Mesenchymal stem cell (in vitro differentiated cells and primary cell): ENCODE measurements at regions not wholly inside any gene's neighbourhood (a gene's known extent, or its start where the extent isn't known, plus 50 kb on each side); places are given as distances from the start of the nearest gene placed in this dataset.

Experiments
- DNase-seq: peaks from one replicate; pipeline ENCODE4 v3.0.0-alpha.2; 2013
- H2AFZ ChIP-seq: one replicate; pipeline ENCODE4 v1.6.1; 2013; ENCODE audit warnings: low read depth, mild to moderate bottlenecking, control low read depth, inconsistent platforms, low read length, moderate library complexity
- H2AK5ac ChIP-seq: 2 replicates; pipeline ENCODE4 v1.6.1; 2013; ENCODE audit warnings: low read length, moderate library complexity, mild to moderate bottlenecking, inconsistent platforms; ENCODE audit not compliant: severe bottlenecking
- H2BK120ac ChIP-seq: one replicate; pipeline ENCODE4 v1.6.1; 2013; ENCODE audit warnings: low read depth, mild to moderate bottlenecking, inconsistent platforms, low read length, moderate library complexity
- H2BK12ac ChIP-seq, 2 experiments: one replicate each; pipeline ENCODE4 v1.6.1; 2013; ENCODE audit warnings: inconsistent platforms in 2 of 2, low read length in 2 of 2, mild to moderate bottlenecking in 2 of 2, moderate library complexity in 2 of 2, control low read depth in 1 of 2
- H2BK15ac ChIP-seq: one replicate; pipeline ENCODE4 v1.6.1; 2013; ENCODE audit warnings: mild to moderate bottlenecking, low read depth, inconsistent platforms; ENCODE audit not compliant: poor library complexity, severe bottlenecking
- H2BK5ac ChIP-seq: 2 replicates; pipeline ENCODE4 v1.6.1; 2013; ENCODE audit warnings: low read depth, mild to moderate bottlenecking, low read length, control low read depth, inconsistent platforms; ENCODE audit not compliant: poor library complexity, severe bottlenecking
- H3K14ac ChIP-seq, 2 experiments: one replicate each; pipeline ENCODE4 v1.6.1; 2013; ENCODE audit warnings: inconsistent platforms in 2 of 2, low read length in 2 of 2, control low read depth in 1 of 2, mild to moderate bottlenecking in 1 of 2, moderate library complexity in 1 of 2
- H3K18ac ChIP-seq, 2 experiments: one replicate each; pipeline ENCODE4 v1.6.1; 2013; ENCODE audit warnings: inconsistent platforms in 2 of 2, low read length in 2 of 2, control low read depth in 1 of 2, low read depth in 1 of 2, mild to moderate bottlenecking in 1 of 2
- H3K23ac ChIP-seq, 2 experiments: one replicate each; pipeline ENCODE4 v1.6.1; 2013; ENCODE audit warnings: inconsistent platforms in 2 of 2, low read length in 2 of 2, mild to moderate bottlenecking in 2 of 2, moderate library complexity in 2 of 2, control low read depth in 1 of 2
- H3K27ac ChIP-seq: 2 replicates; pipeline ENCODE4 v1.5.1; 2013; ENCODE audit warnings: mild to moderate bottlenecking, moderate library complexity, low read length, control low read depth, inconsistent platforms; ENCODE audit not compliant: poor library complexity, severe bottlenecking
- H3K27me3 ChIP-seq, 2 experiments: 2 replicates each; pipeline versions ENCODE4 v1.6.1 to v1.7.0; 2013; ENCODE audit warnings: low read length in 2 of 2, mild to moderate bottlenecking in 2 of 2, moderate library complexity in 2 of 2, control low read depth in 1 of 2, inconsistent platforms in 1 of 2; ENCODE audit not compliant: control insufficient read depth in 1 of 2, insufficient read depth in 1 of 2
- H3K36me3 ChIP-seq, 2 experiments: 2 replicates each; pipeline versions ENCODE4 v1.6.1 to v1.7.0; 2013; ENCODE audit warnings: low read length in 2 of 2, control low read depth in 1 of 2, inconsistent platforms in 1 of 2, low read depth in 1 of 2, mild to moderate bottlenecking in 1 of 2; ENCODE audit not compliant: insufficient read depth in 2 of 2, control insufficient read depth in 1 of 2
- H3K4ac ChIP-seq, 2 experiments: one replicate each; pipeline ENCODE4 v1.6.1; 2013; ENCODE audit warnings: inconsistent platforms in 2 of 2, low read length in 2 of 2, mild to moderate bottlenecking in 2 of 2, moderate library complexity in 2 of 2, control low read depth in 1 of 2, low read depth in 1 of 2
- H3K4me1 ChIP-seq: 2 replicates; pipeline ENCODE4 v1.6.1; 2013; ENCODE audit warnings: low read depth, low read length, control low read depth; ENCODE audit not compliant: control insufficient read depth, insufficient read depth
- H3K4me2 ChIP-seq: 2 replicates; pipeline ENCODE4 v1.6.1; 2013; ENCODE audit warnings: low read length, mild to moderate bottlenecking, inconsistent platforms; ENCODE audit not compliant: poor library complexity, severe bottlenecking
- H3K4me3 ChIP-seq, 2 experiments: 2 replicates each; pipeline versions ENCODE4 v1.5.1 to v1.7.0; 2013; ENCODE audit warnings: low read length in 2 of 2, mild to moderate bottlenecking in 2 of 2, control low read depth in 1 of 2, low read depth in 1 of 2; ENCODE audit not compliant: insufficient read depth in 1 of 2
- H3K79me1 ChIP-seq: replicated peaks from 2 replicates; pipeline ENCODE4 v1.6.1; 2013; ENCODE audit warnings: mild to moderate bottlenecking, control low read depth, low read length, inconsistent platforms; ENCODE audit not compliant: poor library complexity, severe bottlenecking
- H3K9ac ChIP-seq: 2 replicates; pipeline ENCODE4 v1.7.0; 2013; ENCODE audit warnings: mild to moderate bottlenecking, low read length, moderate library complexity
- H3K9me3 ChIP-seq: 2 replicates; pipeline ENCODE4 v1.7.0; 2013; ENCODE audit warnings: mild to moderate bottlenecking, low read length; ENCODE audit not compliant: control insufficient read depth
- H4K8ac ChIP-seq: one replicate; pipeline ENCODE4 v1.6.1; 2013; ENCODE audit warnings: inconsistent platforms, mild to moderate bottlenecking, low read length, moderate library complexity
- H4K91ac ChIP-seq: one replicate; pipeline ENCODE4 v1.6.1; 2013; ENCODE audit warnings: mild to moderate bottlenecking, low read length, inconsistent platforms
- WGBS: methylation state at CpG from one replicate; pipeline ENCODE4 v1.1.7; 2013; ENCODE audit warnings: mixed read lengths; 5-methylcytosine and 5-hydroxymethylcytosine counted together

DNA sequence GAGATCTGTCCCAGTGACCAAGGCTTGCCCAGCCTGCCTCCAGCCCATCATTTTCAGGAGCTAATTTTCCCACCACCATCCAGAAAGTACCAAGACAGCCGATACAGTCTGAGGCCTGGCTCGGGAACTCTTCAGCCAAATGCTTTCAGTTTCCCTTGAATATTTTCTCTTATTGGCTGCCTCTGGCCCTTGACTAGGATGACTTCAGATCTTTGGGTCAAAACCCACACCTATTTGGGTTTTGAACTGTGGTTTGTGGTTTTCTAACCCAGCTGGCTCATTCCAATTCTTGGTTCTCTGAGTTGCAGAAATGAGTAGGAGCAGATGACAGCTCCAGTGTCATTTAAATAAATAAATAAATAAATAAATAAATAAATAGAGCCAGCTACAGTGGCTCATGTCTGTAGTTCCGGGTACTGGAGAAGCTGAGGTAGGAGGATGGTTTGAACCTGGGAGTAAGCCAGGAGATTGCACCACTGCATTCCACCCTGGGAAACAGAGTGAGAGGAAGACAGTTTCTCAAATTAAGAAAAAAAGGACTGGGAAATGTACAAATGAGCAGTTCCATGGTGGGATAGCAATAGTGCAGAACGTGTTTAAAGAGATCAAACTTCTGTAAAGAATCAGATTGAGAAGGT is 465.0 kb upstream of the SOX11 start:
- Histone ChIP-seq H3K23ac (no peak overlapping the region), H2BK12ac (no peak overlapping the region), H3K4me3 (no peak overlapping the region), H4K91ac (no peak overlapping the region), H3K14ac (no peak overlapping the region), H2BK120ac (no peak overlapping the region), H3K9me3 (peaks cover 30% of the 10 kb centered on the region), H3K36me3 (no peaks in the 10 kb centered on the region), H2BK15ac (no peak overlapping the region), H3K4me1 (peaks cover 3% of the 10 kb centered on the region), H4K8ac (no peak overlapping the region), H3K27ac (no peak overlapping the region), H3K18ac (no peak overlapping the region), H3K9ac (no peak overlapping the region), H3K4me2 (no peak overlapping the region), H3K79me1 (no peaks in the 10 kb centered on the region), H2AK5ac (no peak overlapping the region), H3K27me3 (no peaks in the 10 kb centered on the region), H3K4ac (no peak overlapping the region), H2AFZ (no peak overlapping the region), H2BK5ac (no peak overlapping the region)
- DNase-seq = no peak
- WGBS = 75% methylated on average over 4 of the region's 4 CpGs

DNA sequence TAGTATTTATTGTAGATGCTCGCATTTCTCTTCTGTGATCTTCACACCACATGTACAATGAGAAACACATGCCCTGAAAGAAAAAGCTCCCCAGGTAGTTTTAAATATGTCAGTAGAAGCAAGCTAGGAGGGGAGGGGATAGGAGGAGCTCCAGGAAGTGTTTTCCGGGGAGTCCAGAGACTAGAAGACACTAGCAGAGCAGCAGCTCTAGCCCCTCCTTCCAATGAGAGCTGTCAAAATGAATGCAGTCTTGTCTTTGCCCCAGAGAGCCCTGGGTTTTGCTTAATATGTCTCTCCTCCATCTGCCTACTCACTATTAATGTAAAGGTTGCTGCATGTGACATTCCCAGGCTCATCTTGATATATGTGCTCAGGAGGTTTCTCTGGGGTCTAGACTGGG is 462.6 kb upstream of the SOX11 start:
- no peak overlapping the region for H3K4me3 ChIP-seq
- no peak for DNase-seq
- H3K79me1 ChIP-seq = no peaks in the 10 kb centered on the region
- no peaks in the 10 kb centered on the region for H3K27me3 ChIP-seq
- no peak overlapping the region for H3K4me2 ChIP-seq
- no peak overlapping the region for H2AK5ac ChIP-seq
- H3K23ac ChIP-seq = no peak overlapping the region
- peaks cover 3% of the 10 kb centered on the region for H3K4me1 ChIP-seq
- H3K27ac ChIP-seq = no peak overlapping the region
- no peak overlapping the region for H2BK12ac ChIP-seq
- H3K4ac ChIP-seq = no peak overlapping the region
- no peak overlapping the region for H2AFZ ChIP-seq
- H3K9ac ChIP-seq = no peak overlapping the region
- H3K36me3 ChIP-seq = no peaks in the 10 kb centered on the region
- no peak overlapping the region for H2BK15ac ChIP-seq
- H3K9me3 ChIP-seq = peaks cover 30% of the 10 kb centered on the region
- H4K91ac ChIP-seq = no peak overlapping the region
- no peak overlapping the region for H3K14ac ChIP-seq
- H2BK5ac ChIP-seq = no peak overlapping the region
- 90% methylated on average over 1 of the region's 2 CpGs for WGBS
- no peak overlapping the region for H4K8ac ChIP-seq
- H3K18ac ChIP-seq = no peak overlapping the region
- H2BK120ac ChIP-seq = no peak overlapping the region

DNA sequence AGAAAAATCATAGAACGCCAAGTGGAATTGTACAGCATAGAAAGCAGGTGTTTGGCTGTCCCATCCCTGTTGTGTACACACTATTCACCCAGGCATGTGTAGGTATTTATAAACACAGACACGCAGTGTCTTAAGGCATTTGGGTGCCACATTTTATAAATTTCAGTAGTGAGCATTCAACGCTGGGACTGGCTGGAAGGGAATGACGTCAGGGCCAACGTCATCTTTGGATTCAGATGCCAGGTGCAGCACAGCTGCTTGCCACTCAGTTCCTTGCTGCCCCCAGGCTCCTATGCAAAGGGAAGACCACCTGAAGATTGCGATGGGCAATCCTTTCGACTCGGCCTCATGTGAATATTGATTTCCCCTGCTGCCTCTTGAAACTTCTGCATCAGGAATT is 461.7 kb upstream of the SOX11 start:
- no peaks in the 10 kb centered on the region for H3K79me1 ChIP-seq
- no peak overlapping the region for H3K14ac ChIP-seq
- H3K36me3 ChIP-seq = no peaks in the 10 kb centered on the region
- no peak overlapping the region for H3K9ac ChIP-seq
- H3K23ac ChIP-seq = no peak overlapping the region
- no peak overlapping the region for H2BK15ac ChIP-seq
- no peak for DNase-seq
- WGBS = 87% methylated on average over 8 of the region's 8 CpGs
- H3K4me1 ChIP-seq = peaks cover 3% of the 10 kb centered on the region
- no peak overlapping the region for H4K91ac ChIP-seq
- H3K4me2 ChIP-seq = no peak overlapping the region
- H2AK5ac ChIP-seq = no peak overlapping the region
- H3K18ac ChIP-seq = no peak overlapping the region
- H4K8ac ChIP-seq = no peak overlapping the region
- H2BK12ac ChIP-seq = no peak overlapping the region
- no peak overlapping the region for H2AFZ ChIP-seq
- no peak overlapping the region for H3K4ac ChIP-seq
- no peaks in the 10 kb centered on the region for H3K27me3 ChIP-seq
- peaks cover 25% of the 10 kb centered on the region for H3K9me3 ChIP-seq
- H2BK120ac ChIP-seq = no peak overlapping the region
- H2BK5ac ChIP-seq = no peak overlapping the region
- H3K4me3 ChIP-seq = no peak overlapping the region
- H3K27ac ChIP-seq = no peak overlapping the region

DNA sequence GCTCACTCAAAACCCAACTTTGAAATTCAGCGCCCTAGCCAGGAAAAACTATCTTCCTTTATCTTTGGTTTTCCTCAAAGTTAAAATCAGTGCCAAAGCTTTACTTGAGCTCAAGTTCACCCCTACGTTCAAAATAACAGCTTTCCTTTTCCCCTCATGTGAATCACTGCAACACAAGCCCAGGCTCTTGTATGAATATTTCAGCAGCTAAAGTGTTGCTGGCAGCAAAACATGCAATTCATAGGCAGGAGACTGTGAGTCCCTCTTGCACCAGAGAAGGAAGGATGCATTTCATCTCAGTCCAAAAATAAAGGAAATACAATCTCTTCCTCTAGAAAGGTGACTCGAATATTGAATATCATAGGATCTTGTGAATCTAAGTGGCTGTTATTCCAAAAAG is 461.3 kb upstream of the SOX11 start:
- H3K27me3 ChIP-seq = no peaks in the 10 kb centered on the region
- H3K4me3 ChIP-seq = no peak overlapping the region
- WGBS = 93% methylated on average over 2 of the region's 3 CpGs
- H2BK12ac ChIP-seq = no peak overlapping the region
- no peak for DNase-seq
- no peak overlapping the region for H4K8ac ChIP-seq
- H2BK15ac ChIP-seq = no peak overlapping the region
- H3K36me3 ChIP-seq = no peaks in the 10 kb centered on the region
- H2AFZ ChIP-seq = no peak overlapping the region
- H3K18ac ChIP-seq = no peak overlapping the region
- no peak overlapping the region for H2BK5ac ChIP-seq
- H3K4me1 ChIP-seq = peaks cover 3% of the 10 kb centered on the region
- no peak overlapping the region for H3K4ac ChIP-seq
- H2BK120ac ChIP-seq = no peak overlapping the region
- no peak overlapping the region for H4K91ac ChIP-seq
- H3K27ac ChIP-seq = no peak overlapping the region
- no peak overlapping the region for H3K4me2 ChIP-seq
- H3K9ac ChIP-seq = no peak overlapping the region
- no peak overlapping the region for H3K14ac ChIP-seq
- no peaks in the 10 kb centered on the region for H3K79me1 ChIP-seq
- no peak overlapping the region for H3K23ac ChIP-seq
- no peak overlapping the region for H2AK5ac ChIP-seq
- peaks cover 27% of the 10 kb centered on the region for H3K9me3 ChIP-seq
